Subcutaneous abdominal adipose tissue (tissue), 5 donors: ENCODE measurements at regions not wholly inside any gene's neighbourhood (a gene's known extent, or its start where the extent isn't known, plus 50 kb on each side); places are given as distances from the start of the nearest gene placed in this dataset.

Experiments
- H3K27ac ChIP-seq: one replicate; pipeline ENCODE4 v1.7.0; 2013; ENCODE audit warnings: low read depth, mild to moderate bottlenecking, inconsistent platforms, low read length, moderate library complexity
- H3K27me3 ChIP-seq, 5 donors: one replicate each; pipeline ENCODE4 v1.7.0; 2013; ENCODE audit warnings: low read length in 5 of 5, inconsistent platforms in 1 of 5; ENCODE audit not compliant: control insufficient read depth in 5 of 5, insufficient read depth in 4 of 5
- H3K36me3 ChIP-seq, 5 donors: one replicate each; pipeline ENCODE4 v1.7.0; 2013; ENCODE audit warnings: low read length in 5 of 5; ENCODE audit not compliant: control insufficient read depth in 5 of 5, insufficient read depth in 5 of 5
- H3K4me1 ChIP-seq, 5 donors: one replicate each; pipeline ENCODE4 v1.7.0; 2013; ENCODE audit warnings: low read length in 5 of 5, mild to moderate bottlenecking in 3 of 5, moderate library complexity in 1 of 5; ENCODE audit not compliant: control insufficient read depth in 5 of 5, insufficient read depth in 5 of 5
- H3K4me3 ChIP-seq, 5 donors: one replicate each; pipeline ENCODE4 v1.7.0; 2013; ENCODE audit warnings: low read length in 5 of 5, low read depth in 1 of 5
- H3K9ac ChIP-seq, 5 donors: one replicate each; pipeline ENCODE4 v1.7.0; 2013; ENCODE audit warnings: low read length in 5 of 5, mild to moderate bottlenecking in 4 of 5, moderate library complexity in 3 of 5
- H3K9me3 ChIP-seq, 5 donors: one replicate each; pipeline ENCODE4 v1.7.0; 2013; ENCODE audit warnings: low read length in 5 of 5; ENCODE audit not compliant: control insufficient read depth in 5 of 5
- donor health status: healthy.
- donor health status: healthy.
- donor health status: healthy.
- donor health status: healthy.
- donor health status: healthy.

DNA sequence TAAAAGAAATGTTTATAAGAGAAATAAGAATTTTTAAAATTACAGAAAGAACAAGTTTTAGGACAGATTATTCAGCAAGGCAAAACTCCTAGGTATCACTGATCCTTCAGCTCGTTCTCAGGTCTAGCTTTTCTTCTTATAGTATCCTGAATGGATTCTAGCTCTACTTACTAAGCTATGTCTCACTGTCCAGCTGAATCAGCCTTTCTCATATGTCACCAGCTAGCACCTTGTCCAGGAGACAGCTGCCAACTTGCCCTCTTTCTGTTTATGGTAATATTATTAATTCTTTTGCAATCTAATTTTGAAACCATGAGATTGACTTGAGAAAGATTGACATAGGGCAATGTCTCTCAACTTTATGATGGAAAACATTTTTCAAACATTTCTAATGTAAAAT lies 159.9 kb downstream of the LYPLAL1 start:
- Histone ChIP-seq H3K4me1 (no peaks in the 10 kb centered on the region), H3K27me3 (no peaks in the 10 kb centered on the region), H3K27ac (no peak overlapping the region), H3K9ac (no peak overlapping the region), H3K36me3 (peaks cover 0 to 9% (median 0%) of the 10 kb centered on the region in 5 donors), H3K4me3 (no peak overlapping the region), H3K9me3 (no peaks in the 10 kb centered on the region)

DNA sequence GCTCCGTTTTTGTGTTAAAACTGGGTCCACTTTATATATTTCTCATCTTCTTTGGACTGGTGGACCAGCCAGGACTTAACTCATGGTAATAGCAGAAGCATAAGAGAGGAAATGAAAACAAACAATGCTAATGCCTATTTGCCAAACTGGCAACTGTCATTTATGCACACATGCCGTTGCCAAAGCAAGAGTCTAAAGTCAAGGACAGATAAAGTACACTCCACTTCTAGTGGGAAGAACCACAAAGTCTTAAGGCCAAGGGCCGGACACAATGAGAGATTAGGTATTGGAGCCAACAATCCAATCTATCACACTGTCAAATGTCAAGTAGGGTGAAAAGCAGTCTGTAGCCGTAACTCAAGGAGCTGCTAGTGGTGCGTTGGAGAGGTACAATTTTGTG lies 157.7 kb downstream of the LYPLAL1 start:
- Histone ChIP-seq H3K27ac (no peak overlapping the region), H3K36me3 (peaks cover 0 to 9% (median 3%) of the 10 kb centered on the region in 5 donors), H3K4me1 (no peaks in the 10 kb centered on the region), H3K4me3 (no peak overlapping the region), H3K9ac (no peak overlapping the region), H3K9me3 (peaks cover 0 to 2% (median 0%) of the 10 kb centered on the region in 5 donors), H3K27me3 (no peaks in the 10 kb centered on the region)

DNA sequence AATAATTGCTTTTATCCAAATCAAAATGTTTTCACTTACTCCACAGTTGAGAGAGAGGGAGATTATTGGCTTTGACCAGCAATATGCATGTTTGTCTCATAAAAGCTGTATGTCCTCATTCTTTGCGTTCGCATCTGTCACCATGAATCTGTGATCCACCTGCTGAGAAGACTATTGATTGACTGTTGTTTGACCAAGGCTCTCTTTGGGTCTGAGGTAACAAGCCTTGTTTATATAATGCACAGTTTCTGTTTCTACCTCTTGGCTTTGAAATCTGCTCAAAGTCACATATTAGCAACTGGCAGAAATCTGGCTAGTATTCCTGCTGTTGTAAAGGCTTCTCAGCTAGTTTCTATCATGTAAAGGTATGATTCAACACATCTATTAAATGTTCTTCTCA lies 157.0 kb downstream of the LYPLAL1 start:
- peaks cover 0 to 2% (median 0%) of the 10 kb centered on the region in 5 donors for H3K9me3 ChIP-seq
- peaks cover 0 to 9% (median 3%) of the 10 kb centered on the region in 5 donors for H3K36me3 ChIP-seq
- H3K4me3 ChIP-seq = no peak overlapping the region
- H3K4me1 ChIP-seq = no peaks in the 10 kb centered on the region
- H3K27me3 ChIP-seq = no peaks in the 10 kb centered on the region
- H3K9ac ChIP-seq = no peak overlapping the region
- H3K27ac ChIP-seq = no peak overlapping the region

DNA sequence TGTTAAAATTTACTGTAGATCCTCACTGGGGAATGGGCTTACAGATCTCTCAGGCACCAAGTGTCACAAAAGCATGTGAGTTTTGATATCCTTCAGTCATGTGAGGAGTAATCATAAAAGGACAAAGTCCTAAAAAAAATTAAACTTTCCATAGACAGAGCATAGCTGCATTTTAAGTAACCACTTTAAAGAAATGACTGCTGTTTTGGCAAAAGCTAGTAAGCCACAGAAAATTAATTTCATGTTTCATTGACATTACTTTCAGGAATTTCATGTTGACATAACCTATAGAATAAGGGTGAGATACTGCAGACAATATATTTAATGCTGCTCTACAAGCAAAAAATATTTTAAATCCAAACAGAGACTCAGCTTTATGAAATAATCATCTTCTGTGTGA lies 156.3 kb downstream of the LYPLAL1 start:
- Histone ChIP-seq H3K4me1 (no peaks in the 10 kb centered on the region), H3K9ac (no peak overlapping the region), H3K36me3 (peaks cover 0 to 9% (median 3%) of the 10 kb centered on the region in 5 donors), H3K27me3 (no peaks in the 10 kb centered on the region), H3K27ac (no peak overlapping the region), H3K9me3 (peaks cover 0 to 2% (median 0%) of the 10 kb centered on the region in 5 donors), H3K4me3 (no peak overlapping the region)

DNA sequence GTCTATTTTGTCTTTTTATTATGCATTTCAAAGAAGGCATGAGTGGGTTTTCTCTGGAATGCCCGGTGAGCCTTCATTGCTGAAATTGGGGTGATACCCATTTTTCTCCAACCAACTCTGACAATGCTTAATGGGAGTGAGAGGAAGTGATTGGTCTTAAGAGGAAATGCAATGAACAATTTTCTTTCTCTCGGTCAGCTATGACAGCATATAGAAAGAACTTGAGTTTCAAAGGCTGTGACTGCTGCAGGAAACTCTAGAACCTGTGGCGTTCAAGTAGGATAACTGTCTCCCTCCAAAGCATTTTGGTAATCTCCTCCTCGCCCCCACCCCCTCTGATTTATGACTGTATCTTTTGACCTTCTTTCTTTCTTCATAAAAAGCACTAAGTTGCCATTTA lies 155.9 kb downstream of the LYPLAL1 start:
- peaks cover 0 to 9% (median 3%) of the 10 kb centered on the region in 5 donors for H3K36me3 ChIP-seq
- H3K9ac ChIP-seq = no peak overlapping the region
- H3K4me3 ChIP-seq = no peak overlapping the region

DNA sequence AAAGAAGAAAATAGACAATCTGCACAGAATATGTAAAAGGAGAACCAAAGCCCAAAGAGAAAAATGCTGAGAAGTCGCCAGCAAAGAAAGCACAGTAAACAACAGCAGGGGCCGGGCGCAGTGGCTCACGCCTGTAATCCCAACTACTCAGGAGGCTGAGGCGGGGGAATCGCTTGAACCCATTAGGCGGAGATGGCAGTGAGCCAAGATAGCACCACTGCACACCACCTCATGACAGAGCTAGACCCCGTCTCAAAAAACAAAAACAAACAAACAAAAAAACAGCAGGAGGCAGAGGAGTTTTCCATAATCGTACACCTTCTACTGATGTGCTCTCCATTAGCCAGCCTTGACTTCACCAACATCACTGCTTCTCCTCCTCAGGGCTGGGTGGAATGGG lies 153.2 kb downstream of the LYPLAL1 start:
- H3K9me3 ChIP-seq = peaks cover 0 to 2% (median 0%) of the 10 kb centered on the region in 5 donors
- no peak overlapping the region for H3K9ac ChIP-seq
- H3K36me3 ChIP-seq = peaks cover 0 to 9% (median 3%) of the 10 kb centered on the region in 5 donors
- H3K27me3 ChIP-seq = no peaks in the 10 kb centered on the region
- no peak overlapping the region for H3K4me3 ChIP-seq
- H3K27ac ChIP-seq = no peak overlapping the region
- peaks cover 0 to 5% (median 0%) of the 10 kb centered on the region in 5 donors for H3K4me1 ChIP-seq

More for the DNA sequence above, 155.9 kb downstream of the LYPLAL1 start:
- Histone ChIP-seq H3K4me1 (no peaks in the 10 kb centered on the region), H3K9me3 (peaks cover 0 to 2% (median 0%) of the 10 kb centered on the region in 5 donors), H3K27ac (no peak overlapping the region), H3K27me3 (no peaks in the 10 kb centered on the region)

DNA sequence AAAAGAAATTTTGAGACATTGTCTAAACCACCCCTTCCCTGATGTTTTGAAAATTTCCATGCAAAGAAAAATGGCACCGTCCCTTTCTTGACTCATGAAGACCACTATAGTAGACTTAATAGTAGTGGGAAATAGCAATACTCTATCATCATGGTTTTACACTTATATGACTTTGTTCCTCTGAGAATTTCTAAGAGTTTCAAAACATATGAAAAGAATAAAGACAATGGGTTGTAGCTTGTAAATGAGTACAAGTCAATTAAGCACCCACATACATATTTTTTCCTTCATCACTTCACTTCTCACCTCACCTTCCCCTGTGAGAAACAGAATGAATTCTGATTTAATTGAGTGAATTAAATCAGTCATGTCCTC lies 151.7 kb downstream of the LYPLAL1 start:
- Histone ChIP-seq H3K9me3 (peaks cover 0 to 2% (median 0%) of the 10 kb centered on the region in 5 donors), H3K4me1 (peaks cover 0 to 5% (median 0%) of the 10 kb centered on the region in 5 donors), H3K4me3 (no peak overlapping the region), H3K9ac (no peak overlapping the region), H3K27ac (no peak overlapping the region), H3K36me3 (peaks cover 0 to 7% (median under 1%) of the 10 kb centered on the region in 5 donors), H3K27me3 (no peaks in the 10 kb centered on the region)

DNA sequence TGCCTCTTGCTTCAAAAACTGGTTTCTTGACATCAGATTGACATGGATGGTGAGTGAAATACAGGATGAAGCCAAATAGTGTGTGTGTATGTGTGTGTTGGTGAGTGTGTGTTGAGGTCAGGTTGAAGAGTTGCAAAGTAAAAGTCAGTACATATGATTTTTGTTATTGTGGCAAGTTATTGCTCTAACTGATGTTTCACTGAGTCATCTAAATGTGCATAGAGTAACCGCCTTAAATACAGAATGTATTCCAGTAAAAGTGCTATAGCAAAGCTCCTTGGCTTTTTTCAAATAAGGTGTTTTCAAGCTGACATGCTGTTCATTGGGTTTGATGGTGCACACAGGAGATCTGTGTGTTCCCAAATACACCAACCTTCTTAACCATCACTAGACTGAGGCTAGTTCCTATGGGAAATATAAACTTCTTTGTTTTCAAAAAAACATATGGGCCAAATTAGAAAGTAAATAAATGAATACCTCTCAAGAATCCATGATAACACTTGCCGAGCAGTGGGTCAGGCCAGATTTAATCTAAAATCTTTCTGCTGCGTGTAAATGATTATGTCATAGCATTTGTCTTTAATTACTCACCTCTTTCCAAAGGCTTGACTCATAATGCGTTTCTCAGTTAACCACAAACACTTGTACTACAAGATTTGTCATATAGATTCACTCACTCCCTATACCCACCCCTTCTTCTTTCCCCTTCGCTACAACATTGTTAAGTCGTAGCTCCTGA lies 151.1 kb downstream of the LYPLAL1 start:
- Histone ChIP-seq H3K27ac (no peak overlapping the region), H3K9me3 (peaks cover 0 to 2% (median 0%) of the 10 kb centered on the region in 5 donors), H3K4me1 (peaks cover 0 to 5% (median 0%) of the 10 kb centered on the region in 5 donors), H3K4me3 (no peak overlapping the region), H3K36me3 (peaks cover 0 to 7% (median 0%) of the 10 kb centered on the region in 5 donors), H3K9ac (no peak overlapping the region), H3K27me3 (no peaks in the 10 kb centered on the region)

DNA sequence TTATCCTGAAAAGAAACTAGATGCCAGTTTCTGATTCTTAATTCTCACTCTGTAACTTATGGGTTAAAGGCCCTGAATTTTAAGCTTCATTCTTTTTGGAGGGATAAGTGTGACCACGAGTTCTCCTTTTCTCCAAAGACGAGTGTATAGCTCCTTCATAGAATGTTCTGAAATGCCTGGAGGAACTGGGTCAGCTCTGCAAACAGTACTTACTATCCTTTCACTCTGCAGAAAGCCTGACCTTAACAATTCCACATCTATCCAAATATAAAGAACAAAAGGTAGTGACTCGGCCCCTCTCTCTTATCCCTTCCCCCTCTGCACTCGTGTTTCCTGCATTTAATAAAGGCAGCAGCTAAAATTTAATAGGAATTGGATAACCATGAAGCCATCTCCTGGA lies 150.5 kb downstream of the LYPLAL1 start:
- H3K27me3 ChIP-seq = no peaks in the 10 kb centered on the region
- H3K9ac ChIP-seq = no peak overlapping the region
- no peak overlapping the region for H3K4me3 ChIP-seq
- peaks cover 0 to 7% (median 0%) of the 10 kb centered on the region in 5 donors for H3K36me3 ChIP-seq
- H3K9me3 ChIP-seq = peaks cover 0 to 2% (median 0%) of the 10 kb centered on the region in 5 donors
- H3K27ac ChIP-seq = no peak overlapping the region
- peaks cover 0 to 5% (median 0%) of the 10 kb centered on the region in 5 donors for H3K4me1 ChIP-seq

DNA sequence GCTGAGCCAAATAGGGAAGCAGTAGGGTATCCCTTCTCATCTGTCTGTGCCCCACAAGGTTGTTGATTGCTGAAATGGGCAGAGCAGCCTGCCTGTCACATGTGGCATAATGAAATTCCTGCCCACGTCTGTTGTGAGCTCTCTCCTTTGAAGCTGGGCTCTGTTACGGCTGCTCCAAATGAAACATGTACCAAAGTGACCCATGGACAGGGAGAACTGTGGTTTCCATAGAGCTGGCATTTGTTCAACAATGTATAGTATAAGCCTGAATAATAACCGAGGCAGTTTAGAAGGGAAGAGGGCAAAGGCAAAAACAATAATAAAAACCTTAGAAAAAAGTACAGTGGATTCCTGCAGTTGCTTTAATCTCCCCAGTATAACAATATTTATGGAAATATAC lies 149.7 kb downstream of the LYPLAL1 start:
- H3K36me3 ChIP-seq = peaks cover 0 to 7% (median 0%) of the 10 kb centered on the region in 5 donors
- no peak overlapping the region for H3K27ac ChIP-seq
- no peaks in the 10 kb centered on the region for H3K27me3 ChIP-seq
- peaks cover 0 to 2% (median 0%) of the 10 kb centered on the region in 5 donors for H3K9me3 ChIP-seq
- H3K9ac ChIP-seq = no peak overlapping the region
- H3K4me1 ChIP-seq = peaks cover 0 to 5% (median 0%) of the 10 kb centered on the region in 5 donors
- H3K4me3 ChIP-seq = no peak overlapping the region
